SK-N-SH (cell line): ENCODE measurements at regions not wholly inside any gene's neighbourhood (a gene's known extent, or its start where the extent isn't known, plus 50 kb on each side); places are given as distances from the start of the nearest gene placed in this dataset.

Source experiments
- CTCF ChIA-PET: fragments of 300-600, 350-600 bp; formaldehyde crosslinking; extraction: SDS; loops from one replicate; lab custom pipeline; 2021; lab: Yijun Ruan, JAX
- POLR2A ChIA-PET: fragments of 350-600 bp; sonication (Branson Sonifier 250); formaldehyde crosslinking; extraction: SDS; loops from one replicate; lab custom pipeline; 2020; ENCODE audit warnings: antibody characterized with exemption, inconsistent platforms; lab: Yijun Ruan, JAX
- DNase-seq: peaks from one replicate; pipeline ENCODE4 v3.0.0; 2012
- H2AFZ ChIP-seq: fragments of 200-600 bp; sonication (generic); 2 replicates; pipeline ENCODE4 v1.8.1; 2016; ENCODE audit warnings: antibody characterized with exemption, mild to moderate bottlenecking, low read depth
- H3F3A ChIP-seq: fragments of 200-600 bp; sonication (generic); replicated peaks from 2 replicates; pipeline ENCODE3; 2016; ENCODE audit warnings: antibody characterized with exemption, mild to moderate bottlenecking; ENCODE audit not compliant: insufficient read depth
- H3K27ac ChIP-seq, 2 experiments: fragments of 200-500 bp in 1 of 2; fragments of 200-600 bp in 1 of 2; sonication (Bioruptor generic) in 1 of 2; sonication (generic), shearing (Covaris generic) in 1 of 2; 2 replicates each; pipeline versions ENCODE4 v1.5.1 to v1.6.1; 2014 to 2016; ENCODE audit warnings: low read depth in 2 of 2, inconsistent platforms in 1 of 2, low read length in 1 of 2, mild to moderate bottlenecking in 1 of 2, mixed read lengths in 1 of 2
- H3K27me3 ChIP-seq: fragments of 200-600 bp; sonication (generic), shearing (Covaris generic); 2 replicates; pipeline ENCODE4 v1.6.1; 2016; ENCODE audit warnings: mixed run types; ENCODE audit not compliant: insufficient read depth
- H3K36me3 ChIP-seq, 2 experiments: fragments of 200-500 bp in 1 of 2; fragments of 200-600 bp in 1 of 2; sonication (Bioruptor generic) in 1 of 2; sonication (generic) in 1 of 2; replicated peaks in 1 of 2; 2 replicates each; pipeline versions ENCODE3 to v1.5.1; 2014 to 2016; ENCODE audit warnings: low read length in 1 of 2, mild to moderate bottlenecking in 1 of 2; ENCODE audit not compliant: insufficient read depth in 2 of 2, control insufficient read depth in 1 of 2
- H3K4me1 ChIP-seq, 2 experiments: fragments of 200-500 bp in 1 of 2; fragments of 200-600 bp in 1 of 2; sonication (Bioruptor generic) in 1 of 2; sonication (generic), shearing (Covaris generic) in 1 of 2; 2 replicates each; pipeline versions ENCODE4 v1.5.1 to v1.6.1; 2014 to 2016; ENCODE audit warnings: low read depth in 1 of 2, low read length in 1 of 2, mixed run types in 1 of 2; ENCODE audit not compliant: insufficient read depth in 2 of 2, control insufficient read depth in 1 of 2
- H3K4me2 ChIP-seq: fragments of 200-600 bp; sonication (generic), shearing (Covaris generic); 2 replicates; pipeline ENCODE4 v1.6.1; 2017; ENCODE audit warnings: mixed run types
- H3K4me3 ChIP-seq, 2 experiments: fragments of 200-500 bp in 1 of 2; fragments of 200-600 bp in 1 of 2; sonication (Bioruptor generic) in 1 of 2; sonication (generic), shearing (Covaris generic) in 1 of 2; 2 replicates each; pipeline versions ENCODE4 v1.5.1 to v1.8.1; 2014 to 2016; ENCODE audit warnings: low read depth in 2 of 2, inconsistent platforms in 1 of 2, low read length in 1 of 2, mild to moderate bottlenecking in 1 of 2, mixed read lengths in 1 of 2, moderate library complexity in 1 of 2
- H3K79me2 ChIP-seq: fragments of 200-600 bp; sonication (generic); 2 replicates; pipeline ENCODE4 v1.8.1; 2017; ENCODE audit warnings: mild to moderate bottlenecking; ENCODE audit not compliant: insufficient read depth
- H3K9ac ChIP-seq: fragments of 200-600 bp; sonication (generic); 2 replicates; pipeline ENCODE4 v1.6.1; 2017; ENCODE audit warnings: mixed run types
- H3K9me2 ChIP-seq: fragments of 200-600 bp; sonication (generic); 2 replicates; pipeline ENCODE4 v1.6.1; 2017; ENCODE audit warnings: mixed run types
- H3K9me3 ChIP-seq: fragments of 200-600 bp; sonication (generic); 2 replicates; pipeline ENCODE4 v1.6.1; 2017; ENCODE audit warnings: mixed run types, mild to moderate bottlenecking, moderate library complexity
- H4K20me1 ChIP-seq: fragments of 200-600 bp; sonication (generic); 2 replicates; pipeline ENCODE4 v1.6.1; 2017; ENCODE audit warnings: mild to moderate bottlenecking, mixed run types; ENCODE audit not compliant: insufficient read depth
- CHD2 ChIP-seq: fragments of 150-350 bp; IDR thresholded peaks from 2 replicates; pipeline ENCODE4 v1.6.1; 2018; ENCODE audit warnings: low read length; ENCODE audit not compliant: partially characterized antibody
- ELF1 ChIP-seq: IDR thresholded peaks from 2 replicates; pipeline ENCODE4 v1.4.0; 2012
- EP300 ChIP-seq, 2 experiments: IDR thresholded peaks; 2 replicates each; pipeline versions ENCODE4 v1.4.0 to v1.6.1; 2012; ENCODE audit warnings: borderline replicate concordance in 1 of 2, low read depth in 1 of 2, low read length in 1 of 2
- NFIC ChIP-seq: IDR thresholded peaks from 2 replicates; pipeline ENCODE4 v1.4.0; 2012; ENCODE audit warnings: borderline replicate concordance
- NRF1 ChIP-seq: IDR thresholded peaks from 2 replicates; pipeline ENCODE4 v1.6.1; 2012; ENCODE audit warnings: low read depth, mild to moderate bottlenecking, low read length
- POLR2AphosphoS5 ChIP-seq: IDR thresholded peaks from 2 replicates; pipeline ENCODE4 v1.6.1; 2012; ENCODE audit warnings: low read depth, low read length
- RAD21 ChIP-seq: IDR thresholded peaks from 2 replicates; pipeline ENCODE4 v1.6.1; 2012; ENCODE audit warnings: mild to moderate bottlenecking, low read length
- RFX5 ChIP-seq: IDR thresholded peaks from 2 replicates; pipeline ENCODE4 v1.6.1; 2012; ENCODE audit warnings: mild to moderate bottlenecking, improper control_type of control experiment, low read length
- RXRA ChIP-seq: IDR thresholded peaks from 2 replicates; pipeline ENCODE4 v1.4.0; 2012; ENCODE audit warnings: low read depth, mild to moderate bottlenecking, borderline replicate concordance
- SIN3A ChIP-seq: IDR thresholded peaks from 2 replicates; pipeline ENCODE4 v1.6.1; 2012; ENCODE audit warnings: low read depth, mild to moderate bottlenecking, low read length, moderate library complexity, borderline replicate concordance
- TAF1 ChIP-seq: IDR thresholded peaks from 2 replicates; pipeline ENCODE4 v1.6.1; 2012; ENCODE audit warnings: low read depth, mild to moderate bottlenecking, low read length, moderate library complexity, borderline replicate concordance
- WGBS: methylation state at CpG from one replicate; pipeline ENCODE4 v1.1.6; 2017; ENCODE audit warnings: low lambda C conversion rate; 5-methylcytosine and 5-hydroxymethylcytosine counted together
- TF ChIP-seq, protein P1 (sequence below): IDR thresholded peaks from 2 replicates; pipeline ENCODE4; 2012
- TF ChIP-seq, protein P2 (sequence below): IDR thresholded peaks from 2 replicates; pipeline ENCODE4 v1.4.0; 2012; ENCODE audit warnings: low read depth, borderline replicate concordance

DNA sequence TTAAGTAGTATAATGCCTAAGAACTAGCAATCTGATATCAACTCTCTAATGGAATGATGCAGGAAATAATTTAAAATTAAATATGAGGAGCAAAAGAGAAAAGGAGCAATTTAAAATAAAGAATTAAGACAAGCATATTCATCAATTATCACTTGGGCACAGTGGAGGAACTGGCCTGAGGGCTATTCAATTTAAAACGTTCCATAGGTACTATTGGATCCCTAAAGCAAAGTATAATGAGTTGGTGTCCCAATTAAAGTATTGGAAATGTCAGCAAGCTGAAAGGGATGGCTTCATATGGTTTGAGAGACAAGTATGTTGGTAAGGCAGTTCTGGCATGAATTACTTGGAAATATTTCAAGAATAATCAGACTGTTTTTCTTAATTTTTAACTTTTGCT lies 2064.1 kb upstream of the TENM3 start:
- DNase-seq: no peak
- Histone ChIP-seq H3K9me3 (no peaks in the 10 kb centered on the region), H3K79me2 (no peaks in the 10 kb centered on the region), H2AFZ (no peak overlapping the region), H3F3A (no peaks in the 10 kb centered on the region), H3K27me3 (no peaks in the 10 kb centered on the region), H3K27ac (no peak overlapping the region), H3K36me3 (no peaks in the 10 kb centered on the region), H3K9ac (no peak overlapping the region), H3K4me1 (no peaks in the 10 kb centered on the region), H3K4me2 (no peak overlapping the region), H3K4me3 (no peak overlapping the region), H3K9me2 (no peaks in the 10 kb centered on the region), H4K20me1 (no peaks in the 10 kb centered on the region)
- POLR2A ChIA-PET: no interaction called here
- 7% methylated on average over 1 of the region's 1 CpG for WGBS
- TF ChIP-seq SIN3A: no peak
- TF ChIP-seq RXRA: no peak
- no peak for TF ChIP-seq POLR2AphosphoS5
- TF ChIP-seq RAD21: no peak
- TF ChIP-seq, protein P1, sequence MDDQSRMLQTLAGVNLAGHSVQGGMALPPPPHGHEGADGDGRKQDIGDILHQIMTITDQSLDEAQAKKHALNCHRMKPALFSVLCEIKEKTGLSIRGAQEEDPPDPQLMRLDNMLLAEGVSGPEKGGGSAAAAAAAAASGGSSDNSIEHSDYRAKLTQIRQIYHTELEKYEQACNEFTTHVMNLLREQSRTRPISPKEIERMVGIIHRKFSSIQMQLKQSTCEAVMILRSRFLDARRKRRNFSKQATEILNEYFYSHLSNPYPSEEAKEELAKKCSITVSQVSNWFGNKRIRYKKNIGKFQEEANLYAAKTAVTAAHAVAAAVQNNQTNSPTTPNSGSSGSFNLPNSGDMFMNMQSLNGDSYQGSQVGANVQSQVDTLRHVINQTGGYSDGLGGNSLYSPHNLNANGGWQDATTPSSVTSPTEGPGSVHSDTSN: no peak
- TF ChIP-seq TAF1: no peak
- TF ChIP-seq, protein P2, sequence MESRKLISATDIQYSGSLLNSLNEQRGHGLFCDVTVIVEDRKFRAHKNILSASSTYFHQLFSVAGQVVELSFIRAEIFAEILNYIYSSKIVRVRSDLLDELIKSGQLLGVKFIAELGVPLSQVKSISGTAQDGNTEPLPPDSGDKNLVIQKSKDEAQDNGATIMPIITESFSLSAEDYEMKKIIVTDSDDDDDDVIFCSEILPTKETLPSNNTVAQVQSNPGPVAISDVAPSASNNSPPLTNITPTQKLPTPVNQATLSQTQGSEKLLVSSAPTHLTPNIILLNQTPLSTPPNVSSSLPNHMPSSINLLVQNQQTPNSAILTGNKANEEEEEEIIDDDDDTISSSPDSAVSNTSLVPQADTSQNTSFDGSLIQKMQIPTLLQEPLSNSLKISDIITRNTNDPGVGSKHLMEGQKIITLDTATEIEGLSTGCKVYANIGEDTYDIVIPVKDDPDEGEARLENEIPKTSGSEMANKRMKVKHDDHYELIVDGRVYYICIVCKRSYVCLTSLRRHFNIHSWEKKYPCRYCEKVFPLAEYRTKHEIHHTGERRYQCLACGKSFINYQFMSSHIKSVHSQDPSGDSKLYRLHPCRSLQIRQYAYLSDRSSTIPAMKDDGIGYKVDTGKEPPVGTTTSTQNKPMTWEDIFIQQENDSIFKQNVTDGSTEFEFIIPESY: no peak
- TF ChIP-seq ELF1: no peak
- TF ChIP-seq NFIC: no peak
- TF ChIP-seq EP300 (IDR thresholded peaks at IDR 0.05; ENCODE audit: borderline replicate concordance in 1 of 2, low read depth in 1 of 2, low read length in 1 of 2): no peak
- no peak for TF ChIP-seq RFX5
- no peak for TF ChIP-seq NRF1
- CTCF ChIA-PET: no interaction called here

DNA sequence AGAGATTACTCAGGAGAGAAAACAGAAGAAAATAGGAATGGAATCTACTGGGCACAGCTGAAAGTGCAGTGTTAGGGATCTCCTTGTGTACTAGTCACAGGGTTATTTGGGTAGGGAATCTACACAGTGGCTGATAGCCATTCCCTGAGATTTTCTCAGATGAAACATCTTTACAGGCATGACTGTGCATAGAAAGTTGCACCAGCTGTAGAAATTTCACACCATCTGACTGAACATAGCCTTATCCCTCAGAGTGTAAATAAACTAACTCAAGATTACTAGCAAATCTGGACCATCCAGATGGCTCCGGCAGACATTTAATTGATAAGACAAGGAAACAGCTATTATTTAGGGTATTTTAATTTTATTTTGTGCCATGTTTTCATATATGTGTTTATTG lies 2053.5 kb upstream of the TENM3 start:
- Histone ChIP-seq H3F3A (no peaks in the 10 kb centered on the region), H3K9me3 (no peaks in the 10 kb centered on the region), H3K27me3 (no peaks in the 10 kb centered on the region), H3K9me2 (no peaks in the 10 kb centered on the region), H2AFZ (no peak overlapping the region), H3K9ac (no peak overlapping the region), H3K4me3 (no peak overlapping the region), H3K79me2 (no peaks in the 10 kb centered on the region), H3K4me1 (no peaks in the 10 kb centered on the region), H4K20me1 (no peaks in the 10 kb centered on the region), H3K27ac (no peak overlapping the region), H3K36me3 (no peaks in the 10 kb centered on the region), H3K4me2 (no peak overlapping the region)
- 3% methylated on average over 1 of the region's 1 CpG for WGBS
- ChIA-PET CTCF (no interaction called here), POLR2A (no interaction called here)
- TF ChIP-seq TAF1: no peak
- no peak for TF ChIP-seq CHD2
- TF ChIP-seq EP300 (IDR thresholded peaks at IDR 0.05; ENCODE audit: borderline replicate concordance in 1 of 2, low read depth in 1 of 2, low read length in 1 of 2): no peak
- DNase-seq: no peak
